ENCODE measurements at regions not wholly inside any gene's neighbourhood (a gene's known extent, or its start where the extent isn't known, plus 50 kb on each side); places are given as distances from the start of the nearest gene placed in this dataset.

- Histone ChIP-seq H3K27ac (ENCODE audit: low read depth in 2 of 2, low read length in 1 of 2) (no peak overlapping the region), H3K4me1 (ENCODE audit: control insufficient read depth in 1 of 2, insufficient read depth in 2 of 2, low read depth in 1 of 2, low read length in 1 of 2) (no peaks in the 10 kb centered on the region), H3K4me2 (no peak overlapping the region), H3K9ac (no peak overlapping the region), H4K20me1 (ENCODE audit: insufficient read depth) (no peaks in the 10 kb centered on the region), H2AFZ (ENCODE audit: low read depth) (no peak overlapping the region), H3F3A (replicated peaks; ENCODE audit: insufficient read depth) (no peaks in the 10 kb centered on the region), H3K79me2 (ENCODE audit: insufficient read depth) (no peaks in the 10 kb centered on the region), H3K9me2 (no peaks in the 10 kb centered on the region), H3K36me3 (replicated peaks in 1 of 2; ENCODE audit: control insufficient read depth in 1 of 2, insufficient read depth in 2 of 2, low read length in 1 of 2) (no peaks in the 10 kb centered on the region), H3K27me3 (ENCODE audit: insufficient read depth) (no peaks in the 10 kb centered on the region), H3K4me3 (ENCODE audit: low read depth in 2 of 2, low read length in 1 of 2) (no peak overlapping the region), H3K9me3 (0 out of 2 replicates have a peak, but pooled peaks cover 3% of the 10 kb centered on the region)
- WGBS (ENCODE audit: low lambda C conversion rate): 28% methylated on average over 4 of the region's 4 CpGs
- POLR2A ChIA-PET: no interaction called here
- TF ChIP-seq MAX (IDR thresholded peaks at IDR 0.05; ENCODE audit: low read depth): no peak
- TF ChIP-seq SIN3A (IDR thresholded peaks at IDR 0.05; ENCODE audit: borderline replicate concordance, low read depth, low read length): no peak
- no peak for TF ChIP-seq SMC3 (IDR thresholded peaks at IDR 0.05; ENCODE audit: low read depth, low read length)
- no peak for TF ChIP-seq ZBTB33 (IDR thresholded peaks at IDR 0.05; ENCODE audit: borderline replicate concordance, low read depth)
- no peak for TF ChIP-seq PBX3 (IDR thresholded peaks at IDR 0.05)
- TF ChIP-seq YY1 (IDR thresholded peaks at IDR 0.05; ENCODE audit: low read depth): no peak
- no peak for TF ChIP-seq FOXJ3 (CRISPR knock-in tag; IDR thresholded peaks at IDR 0.05)
- TF ChIP-seq EZH2phosphoT487 (IDR thresholded peaks at IDR 0.05; ENCODE audit: borderline replicate concordance, low read depth): no peak
- TF ChIP-seq FOXM1 (IDR thresholded peaks at IDR 0.05; ENCODE audit: low read depth): no peak
- TF ChIP-seq ELF1 (IDR thresholded peaks at IDR 0.05): no peak
- no peak for TF ChIP-seq USF1 (IDR thresholded peaks at IDR 0.05; ENCODE audit: borderline replicate concordance, low read depth)
- TF ChIP-seq RFX5 (IDR thresholded peaks at IDR 0.05; ENCODE audit: low read length): no peak
- no peak for TF ChIP-seq REST (IDR thresholded peaks at IDR 0.05; ENCODE audit: low read depth, low read length)
- TF ChIP-seq EP300 (IDR thresholded peaks at IDR 0.05; ENCODE audit: borderline replicate concordance in 1 of 2, low read depth in 1 of 2, low read length in 1 of 2): no peak
- TF ChIP-seq RXRA (IDR thresholded peaks at IDR 0.05; ENCODE audit: borderline replicate concordance, low read depth): no peak
- no peak for TF ChIP-seq GABPA (IDR thresholded peaks at IDR 0.05; ENCODE audit: low read depth)
- no peak for TF ChIP-seq FOSL2 (IDR thresholded peaks at IDR 0.05; ENCODE audit: borderline replicate concordance, low read depth)
- CTCF ChIA-PET: interaction anchor here (0.8 to 1.3 kb wide), 2 partner anchors 24 to 905 kb away, joined by 3 to 7 read pairs; no protein-coding TSS in a partner anchor
- DNase-seq: no peak
Measured at GRCh38 chr16:73738266-73738665, 558.3 kb upstream of the PSMD7 start.

Data from SK-N-SH (cell line).